Mucosa of rectum (tissue), 2 donors: ENCODE measurements at regions not wholly inside any gene's neighbourhood (a gene's known extent, or its start where the extent isn't known, plus 50 kb on each side); places are given as distances from the start of the nearest gene placed in this dataset.
"Not testable (repeated sequence)": the region's sequence is repeated elsewhere in the genome, so short reads cannot be mapped to it uniquely, and the experiment has no call there.

Experiments used
- H3K27ac ChIP-seq, 2 donors: one replicate each; pipeline ENCODE4 v1.7.0; 2013; ENCODE audit warnings: inconsistent platforms in 2 of 2, low read depth in 2 of 2, low read length in 2 of 2
- H3K27me3 ChIP-seq, 2 donors: one replicate each; pipeline ENCODE4 v1.7.0; 2013; ENCODE audit warnings: low read length in 2 of 2; ENCODE audit not compliant: control insufficient read depth in 2 of 2, insufficient read depth in 2 of 2
- H3K36me3 ChIP-seq, 2 donors: one replicate each; pipeline ENCODE4 v1.7.0; 2013; ENCODE audit warnings: low read length in 2 of 2; ENCODE audit not compliant: control insufficient read depth in 2 of 2, insufficient read depth in 2 of 2
- H3K4me1 ChIP-seq, 2 donors: one replicate each; pipeline ENCODE4 v1.7.0; 2013; ENCODE audit warnings: low read length in 2 of 2, mild to moderate bottlenecking in 1 of 2; ENCODE audit not compliant: control insufficient read depth in 2 of 2, insufficient read depth in 2 of 2
- H3K4me3 ChIP-seq, 2 donors: one replicate each; pipeline ENCODE4 v1.7.0; 2013; ENCODE audit warnings: low read length in 2 of 2
- H3K9ac ChIP-seq, 2 donors: one replicate each; pipeline ENCODE4 v1.7.0; 2013; ENCODE audit warnings: low read length in 2 of 2, low read depth in 1 of 2, mild to moderate bottlenecking in 1 of 2
- H3K9me3 ChIP-seq, 2 donors: one replicate each; pipeline ENCODE4 v1.7.0; 2013; ENCODE audit warnings: low read length in 2 of 2; ENCODE audit not compliant: control insufficient read depth in 2 of 2
- donor health status: healthy.
- donor health status: Normal muscosa, but diverticular disease.

DNA sequence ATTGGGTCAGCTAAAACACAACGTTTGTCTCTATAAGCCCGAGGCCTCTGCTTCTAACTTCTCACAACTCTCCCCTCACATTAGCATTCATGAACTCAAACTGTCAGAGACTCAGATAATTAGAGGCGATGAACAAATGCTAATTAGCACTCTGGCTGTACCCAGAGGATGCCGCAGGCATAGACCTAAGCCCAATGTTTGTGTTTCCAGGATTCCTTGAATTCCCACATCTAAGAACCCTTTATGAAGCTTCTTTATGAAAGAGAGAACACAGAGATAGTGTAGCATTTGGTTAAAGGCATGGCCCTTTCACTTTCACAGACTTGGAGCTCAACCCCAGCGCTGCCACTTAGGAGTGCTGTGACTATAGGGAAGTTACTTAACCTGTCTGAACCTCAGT lies 512.2 kb downstream of the GRIN2A start:
- Histone ChIP-seq H3K4me1 (peaks cover 5 to 11% of the 10 kb centered on the region in 2 donors), H3K4me3 (no peak overlapping the region), H3K27me3 (no peaks in the 10 kb centered on the region), H3K36me3 (no peaks in the 10 kb centered on the region), H3K27ac (no peak overlapping the region), H3K9me3 (no peaks in the 10 kb centered on the region), H3K9ac (no peak overlapping the region)

DNA sequence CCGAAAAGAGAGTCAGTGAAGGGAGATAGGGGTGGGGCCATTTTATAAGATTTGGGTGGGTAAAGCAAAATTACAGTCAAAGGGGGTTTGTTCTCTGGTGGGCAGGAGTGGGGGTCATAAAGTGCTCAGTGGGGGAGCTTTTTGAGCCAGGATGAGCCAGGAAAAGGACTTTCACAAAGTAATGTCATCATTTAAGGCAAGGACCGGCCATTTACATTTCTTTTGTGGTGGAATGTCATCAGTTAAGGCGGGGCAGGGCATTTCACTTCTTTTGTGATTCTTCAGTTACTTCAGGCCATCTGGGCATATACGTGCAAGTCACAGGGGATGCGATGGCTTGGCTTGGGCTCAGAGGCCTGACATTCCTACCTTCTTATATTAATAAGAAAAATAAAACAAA lies 511.6 kb downstream of the GRIN2A start:
- H3K27ac ChIP-seq, H3K4me3 ChIP-seq, H3K27me3 ChIP-seq, H3K9ac ChIP-seq, H3K9me3 ChIP-seq, H3K36me3 ChIP-seq: not testable (repeated sequence)
- H3K4me1 ChIP-seq, result peaks cover 5 to 11% of the 10 kb centered on the region in 2 donors

DNA sequence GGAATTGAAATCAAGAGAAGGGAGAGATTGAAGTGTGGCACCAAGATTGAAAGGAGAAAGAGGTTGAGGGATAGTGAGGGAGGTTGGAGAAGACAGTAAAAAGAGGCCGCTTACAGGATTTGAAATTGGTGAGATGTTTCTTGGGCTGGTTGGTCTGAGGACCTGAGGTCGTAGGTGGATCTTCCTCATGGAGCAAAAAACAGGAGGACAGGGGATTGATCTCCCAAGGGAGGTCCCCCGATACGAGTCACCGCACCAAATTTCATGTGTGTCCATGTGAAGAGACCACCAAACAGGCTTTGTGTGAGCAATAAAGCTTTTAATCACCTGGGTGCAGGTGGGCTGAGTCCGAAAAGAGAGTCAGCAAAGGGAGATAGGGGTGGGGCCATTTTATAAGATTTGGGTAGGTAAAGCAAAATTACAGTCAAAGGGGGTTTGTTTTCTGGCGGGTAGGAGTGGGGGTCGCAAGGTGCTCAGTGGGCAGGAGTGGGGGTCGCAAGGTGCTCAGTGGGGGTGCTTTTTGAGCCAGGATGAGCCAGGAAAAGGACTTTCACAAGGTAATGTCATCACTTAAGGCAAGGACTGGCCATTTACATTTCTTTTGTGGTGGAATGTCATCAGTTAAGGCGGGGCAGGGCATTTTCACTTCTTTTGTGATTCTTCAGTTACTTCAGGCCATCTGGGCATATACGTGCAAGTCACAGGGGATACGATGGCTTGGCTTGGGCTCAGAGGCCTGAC lies 505.5 kb downstream of the GRIN2A start:
- not testable (repeated sequence) for H3K36me3 ChIP-seq, H3K9ac ChIP-seq, H3K27ac ChIP-seq

DNA sequence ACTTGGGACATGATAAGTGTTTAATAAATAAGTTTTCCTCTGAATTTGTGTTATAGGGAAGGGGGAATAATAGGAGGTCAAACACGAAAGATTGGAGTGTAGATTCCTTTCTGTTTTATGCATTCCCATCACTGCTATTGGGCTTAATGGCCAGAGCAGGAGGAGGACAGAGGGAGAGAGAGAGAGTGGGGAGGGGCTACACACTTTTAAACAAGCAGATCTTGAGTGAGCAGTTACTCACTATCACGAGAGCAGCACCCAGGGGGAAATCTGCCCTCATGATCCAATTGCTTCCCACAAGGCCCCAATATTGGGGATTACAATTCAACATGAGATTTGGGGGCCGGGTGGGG lies 505.0 kb downstream of the GRIN2A start:
- H3K27me3 ChIP-seq, result no peaks in the 10 kb centered on the region
- H3K9ac ChIP-seq, result no peak overlapping the region
- no peak overlapping the region for H3K27ac ChIP-seq
- no peaks in the 10 kb centered on the region for H3K4me1 ChIP-seq
- H3K4me3 ChIP-seq, result no peak overlapping the region
- H3K9me3 ChIP-seq, result no peaks in the 10 kb centered on the region
- H3K36me3 ChIP-seq, result no peaks in the 10 kb centered on the region

More for the DNA sequence above, 505.5 kb downstream of the GRIN2A start:
- not testable (repeated sequence) for H3K9me3 ChIP-seq, H3K27me3 ChIP-seq, H3K4me1 ChIP-seq, H3K4me3 ChIP-seq

DNA sequence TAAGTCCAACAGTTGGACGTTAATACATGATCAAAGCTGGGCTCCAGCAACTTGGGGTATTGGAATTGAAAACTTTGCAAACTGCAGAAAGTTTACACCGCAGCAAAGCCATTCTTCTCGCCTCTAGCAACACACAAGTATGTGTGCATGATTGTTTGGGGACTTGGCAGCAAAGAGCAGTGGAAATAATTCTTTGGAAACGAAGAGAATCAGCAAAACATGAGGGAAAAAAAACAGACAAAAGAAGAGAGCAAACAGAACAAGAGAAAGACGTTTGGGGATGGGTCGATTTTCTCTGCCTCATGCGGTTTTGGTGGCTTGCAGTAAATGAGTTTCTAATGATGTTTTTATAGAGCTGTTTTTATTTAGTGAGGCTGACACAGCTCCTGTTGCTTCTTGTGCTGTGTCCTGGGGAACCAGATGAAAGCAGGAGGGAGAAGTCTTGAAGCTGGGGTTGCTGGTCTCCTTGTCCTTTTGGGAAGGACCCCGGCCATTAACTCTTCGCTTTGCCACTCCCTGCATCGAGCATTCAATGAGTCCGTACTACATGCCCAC lies 502.9 kb downstream of the GRIN2A start:
- Histone ChIP-seq H3K9me3 (no peaks in the 10 kb centered on the region), H3K27me3 (no peaks in the 10 kb centered on the region), H3K36me3 (no peaks in the 10 kb centered on the region), H3K4me1 (no peaks in the 10 kb centered on the region), H3K4me3 (no peak overlapping the region), H3K27ac (no peak overlapping the region), H3K9ac (no peak overlapping the region)

DNA sequence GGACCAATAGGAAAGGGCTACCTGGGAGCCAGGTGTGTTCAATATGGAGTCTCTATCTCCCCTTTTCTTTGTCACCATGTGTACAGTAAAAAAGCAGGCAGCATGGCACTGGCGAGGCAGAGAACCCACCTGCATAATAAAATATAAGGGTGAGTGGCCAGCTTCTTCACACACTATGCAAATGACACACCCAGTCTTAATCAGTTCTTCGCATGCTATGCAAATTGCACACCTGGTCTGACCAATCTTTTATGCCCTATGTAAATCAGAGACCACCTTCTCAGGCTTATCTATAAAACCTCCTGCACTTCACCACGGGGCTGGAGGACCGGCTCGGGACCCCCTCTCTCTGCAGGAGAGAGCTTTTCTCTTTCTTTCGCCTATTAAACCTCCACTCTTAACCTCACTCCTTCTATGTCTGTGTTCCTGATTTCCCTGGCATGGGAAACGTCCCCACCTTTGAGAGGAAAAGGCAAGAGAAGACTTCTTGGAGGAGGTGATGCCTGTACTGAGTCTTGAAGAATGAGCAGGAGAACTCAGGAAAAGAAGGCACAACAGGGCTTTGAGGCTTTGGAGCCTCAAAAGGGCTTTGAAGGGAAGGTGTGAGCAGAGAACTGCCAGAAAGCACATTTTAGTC lies 502.1 kb downstream of the GRIN2A start:
- Histone ChIP-seq H3K27ac (no peak overlapping the region), H3K36me3 (no peaks in the 10 kb centered on the region), H3K27me3 (no peaks in the 10 kb centered on the region), H3K9me3 (no peaks in the 10 kb centered on the region), H3K4me1 (no peaks in the 10 kb centered on the region), H3K9ac (no peak overlapping the region), H3K4me3 (no peak overlapping the region)

DNA sequence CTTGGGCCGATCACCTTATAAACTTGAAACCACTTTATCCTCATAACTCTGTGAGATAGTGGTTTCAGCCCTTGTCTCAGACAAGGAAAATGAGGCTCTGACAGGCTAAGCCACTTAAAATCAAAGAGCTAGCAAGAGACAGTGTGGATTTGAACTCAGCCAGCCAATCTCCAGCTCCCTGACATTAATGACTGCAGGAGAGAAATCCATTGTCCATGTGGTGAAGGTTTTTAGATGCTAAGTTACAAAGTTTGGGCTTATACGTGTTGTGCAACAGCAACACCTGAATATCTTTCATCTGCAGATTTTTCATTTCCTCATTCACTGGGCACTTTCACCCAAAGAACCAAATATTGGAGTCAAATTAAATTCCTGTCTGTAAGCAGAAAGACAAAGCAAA lies 501.3 kb downstream of the GRIN2A start:
- Histone ChIP-seq H3K27ac (no peak overlapping the region), H3K27me3 (no peaks in the 10 kb centered on the region), H3K4me3 (no peak overlapping the region), H3K4me1 (no peaks in the 10 kb centered on the region), H3K9me3 (no peaks in the 10 kb centered on the region), H3K9ac (no peak overlapping the region), H3K36me3 (no peaks in the 10 kb centered on the region)

DNA sequence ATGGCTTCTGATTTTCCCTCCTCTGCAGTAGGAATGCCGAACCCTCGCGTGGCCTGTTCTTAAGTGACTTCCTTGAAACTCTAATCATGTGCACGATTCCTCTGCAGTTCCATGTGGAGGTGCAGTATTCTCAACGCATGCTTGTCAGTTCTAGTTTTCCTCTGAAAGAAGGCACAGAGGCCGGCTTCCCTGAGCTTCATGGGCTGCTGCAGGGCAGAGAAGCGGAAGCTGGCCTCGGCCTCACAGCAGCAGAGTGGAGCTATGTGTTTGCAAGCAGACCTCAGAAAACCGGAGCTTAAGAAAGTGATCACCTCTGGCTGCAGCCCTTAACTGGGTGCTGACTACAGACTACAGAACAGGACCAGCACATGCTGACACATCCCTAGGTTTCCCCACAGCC lies 500.7 kb downstream of the GRIN2A start:
- Histone ChIP-seq H3K27me3 (no peaks in the 10 kb centered on the region), H3K9ac (no peak overlapping the region), H3K9me3 (no peaks in the 10 kb centered on the region), H3K4me3 (no peak overlapping the region), H3K4me1 (no peaks in the 10 kb centered on the region), H3K27ac (no peak overlapping the region), H3K36me3 (no peaks in the 10 kb centered on the region)

DNA sequence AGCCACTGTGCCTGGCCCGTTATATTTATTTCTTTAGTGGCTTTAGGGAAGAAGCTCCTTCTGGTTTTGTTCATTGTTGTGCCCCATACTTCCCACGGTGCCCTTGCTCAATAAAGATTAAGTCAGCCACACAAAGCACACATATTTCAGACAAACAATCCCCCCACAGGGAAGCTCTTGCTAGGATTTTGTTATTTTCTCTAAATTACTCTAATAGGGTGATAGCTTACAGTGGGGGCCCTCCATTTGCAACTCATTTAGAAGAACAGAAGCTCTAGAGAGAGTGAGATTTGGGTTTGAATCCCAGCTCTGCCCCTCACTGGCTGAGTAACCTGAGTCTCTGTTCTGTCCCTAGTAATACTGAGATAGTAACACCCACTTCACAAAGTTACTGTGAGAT lies 499.9 kb downstream of the GRIN2A start:
- H3K9me3 ChIP-seq, result no peaks in the 10 kb centered on the region
- H3K27me3 ChIP-seq, result no peaks in the 10 kb centered on the region
- no peak overlapping the region for H3K4me3 ChIP-seq
- H3K9ac ChIP-seq, result no peak overlapping the region
- H3K36me3 ChIP-seq, result no peaks in the 10 kb centered on the region
- H3K27ac ChIP-seq, result no peak overlapping the region
- H3K4me1 ChIP-seq, result no peaks in the 10 kb centered on the region

DNA sequence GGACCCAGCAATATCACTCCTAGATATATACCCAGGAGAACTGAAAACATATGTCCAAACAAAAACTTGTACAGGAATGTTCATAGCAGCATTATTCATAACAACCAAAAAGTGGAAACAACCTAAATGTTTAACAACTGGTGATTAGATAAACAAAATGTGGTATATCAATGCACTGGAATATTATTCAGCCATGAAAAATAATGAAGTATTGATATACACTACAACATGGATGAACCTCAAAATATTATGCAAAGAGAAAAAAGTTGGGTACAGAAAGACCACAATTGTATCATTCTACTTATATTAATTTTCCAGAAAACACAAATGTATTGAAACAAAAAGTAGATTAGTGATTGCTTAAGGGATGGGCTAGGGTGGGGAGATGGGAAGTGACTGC lies 498.6 kb downstream of the GRIN2A start:
- H3K9ac ChIP-seq, result no peak overlapping the region
- no peaks in the 10 kb centered on the region for H3K27me3 ChIP-seq
- H3K4me1 ChIP-seq, result no peaks in the 10 kb centered on the region
- H3K36me3 ChIP-seq, result no peaks in the 10 kb centered on the region
- H3K9me3 ChIP-seq, result no peaks in the 10 kb centered on the region
- no peak overlapping the region for H3K27ac ChIP-seq
- H3K4me3 ChIP-seq, result no peak overlapping the region
